HepG2 (cell line): ENCODE measurements at regions not wholly inside any gene's neighbourhood (a gene's known extent, or its start where the extent isn't known, plus 50 kb on each side); places are given as distances from the start of the nearest gene placed in this dataset.
"Not testable (repeated sequence)": the region's sequence is repeated elsewhere in the genome, so short reads cannot be mapped to it uniquely, and the experiment has no call there.

Source experiments
- ATAC-seq: fragments of 200-7000 bp; cut with Tn5 transposase; 3 replicates; pipeline ENCODE4 v1.9.1; 2020; ENCODE audit warnings: mild to moderate bottlenecking, moderate library complexity
- BruUV-seq: library from RNA; stranded (reverse); fragments of 400-500 nt; replicated peaks from 2 replicates; lab custom pipeline; 2021; lab: Mats Ljungman, UMichigan
- CTCF ChIA-PET: fragments of 300-600 bp; formaldehyde crosslinking; extraction: SDS; loops from one replicate; lab custom pipeline; 2021; ENCODE audit warnings: low total read pairs, inconsistent platforms, low intra/inter-chr PET ratio; lab: Yijun Ruan, JAX
- POLR2A ChIA-PET: fragments of 350-600 bp; sonication (Branson Sonifier 250); formaldehyde crosslinking; loops from one replicate; lab custom pipeline; 2020; ENCODE audit warnings: antibody characterized with exemption, inconsistent platforms; lab: Yijun Ruan, JAX
- DNase-seq: peaks from one replicate; pipeline ENCODE4 v3.0.0-alpha.2; 2015; ENCODE audit warnings: low spot score
- FAIRE-seq: peaks from 3 replicates; lab custom pipeline; 2011; peaks lifted over from hg19 to GRCh38; lab: Jason Lieb, UNC
- H2AFZ ChIP-seq: one replicate; pipeline ENCODE4 v1.6.1; 2011; ENCODE audit warnings: low read length, inconsistent platforms
- H3K27ac ChIP-seq: fragments of 300-600 bp; 3 replicates; pipeline ENCODE4 v1.8.0; 2011; ENCODE audit warnings: mixed run types, mild to moderate bottlenecking, mixed read lengths, low read length, inconsistent platforms; ENCODE audit not compliant: insufficient read depth; ENCODE audit errors: extremely low read length
- H3K27me3 ChIP-seq, 2 experiments: fragments of 200-600 bp in 1 of 2; 2 replicates in 1 of 2; 3 replicates in 1 of 2; pipeline versions ENCODE4 v1.6.0 to v1.8.0; 2011; ENCODE audit warnings: low read length in 2 of 2, mild to moderate bottlenecking in 2 of 2, moderate library complexity in 2 of 2, inconsistent platforms in 1 of 2; ENCODE audit not compliant: insufficient read depth in 2 of 2, control insufficient read depth in 1 of 2
- H3K36me3 ChIP-seq, 2 experiments: fragments of 200-600 bp in 1 of 2; replicated peaks in 1 of 2; 2 replicates in 1 of 2; 3 replicates in 1 of 2; pipeline versions ENCODE4 v1.5.1 to v1.8.0; 2011; ENCODE audit warnings: low read length in 2 of 2, inconsistent platforms in 1 of 2; ENCODE audit not compliant: insufficient read depth in 2 of 2, control insufficient read depth in 1 of 2
- H3K4me1 ChIP-seq: 2 replicates; pipeline ENCODE4 v1.5.1; 2012; ENCODE audit warnings: low read length, inconsistent platforms; ENCODE audit not compliant: insufficient read depth
- H3K4me2 ChIP-seq: 2 replicates; pipeline ENCODE4 v1.6.0; 2011; ENCODE audit warnings: low read depth, low read length, inconsistent platforms
- H3K4me3 ChIP-seq, 3 experiments: fragments of 200-600 bp in 1 of 3; sonication (generic), shearing (Covaris generic) in 1 of 3; replicated peaks in 1 of 3; 2 replicates each; pipeline ENCODE4 v1.5.1; 2011 to 2016; ENCODE audit warnings: low read length in 3 of 3, inconsistent platforms in 2 of 3, low read depth in 2 of 3, mild to moderate bottlenecking in 2 of 3, control low read depth in 1 of 3, mixed read lengths in 1 of 3; ENCODE audit not compliant: insufficient read depth in 1 of 3
- H3K79me2 ChIP-seq: one replicate; pipeline ENCODE4 v1.6.1; 2011; ENCODE audit warnings: low read length, inconsistent platforms; ENCODE audit not compliant: insufficient read depth
- H3K9ac ChIP-seq: 2 replicates; pipeline ENCODE4 v1.6.0; 2011; ENCODE audit warnings: mild to moderate bottlenecking, low read depth, low read length, inconsistent platforms; ENCODE audit not compliant: insufficient read depth
- H3K9me3 ChIP-seq: 2 replicates; pipeline ENCODE4 v1.5.1; 2012; ENCODE audit warnings: mild to moderate bottlenecking, low read length
- H4K20me1 ChIP-seq: 2 replicates; pipeline ENCODE4 v1.6.0; 2011; ENCODE audit warnings: inconsistent platforms, mild to moderate bottlenecking, low read length, moderate library complexity; ENCODE audit not compliant: insufficient read depth
- ETV5 ChIP-seq: IDR thresholded peaks from 2 replicates; pipeline ENCODE4 v1.6.1; 2018; ENCODE audit warnings: missing biosample characterization, missing genetic modification reagents, inconsistent platforms, borderline replicate concordance
- LCORL ChIP-seq, 2 experiments: fragments of 450-650 bp in 1 of 2; sonication (generic) in 1 of 2; formaldehyde crosslinking in 1 of 2; IDR thresholded peaks; 2 replicates each; pipeline versions ENCODE4 v1.5.0 to v1.6.1; 2017 to 2020; ENCODE audit warnings: antibody characterized with exemption in 1 of 2, missing genetic modification reagents in 1 of 2
- SIX4 ChIP-seq: sonication (generic); formaldehyde crosslinking; IDR thresholded peaks from 2 replicates; pipeline ENCODE4 v1.4.0; 2020; ENCODE audit warnings: missing genetic modification reagents
- ZBTB10 ChIP-seq: sonication (generic); formaldehyde crosslinking; IDR thresholded peaks from 2 replicates; pipeline ENCODE4 v1.4.0; 2020; ENCODE audit warnings: missing genetic modification reagents, borderline replicate concordance
- ZNF431 ChIP-seq: sonication (generic); formaldehyde crosslinking; IDR thresholded peaks from 2 replicates; pipeline ENCODE4 v1.9.0; 2022; ENCODE audit warnings: missing genetic modification reagents, low read depth, mild to moderate bottlenecking, borderline replicate concordance
- ZNF572 ChIP-seq: sonication (generic); formaldehyde crosslinking; IDR thresholded peaks from 2 replicates; pipeline ENCODE4 v1.5.1; 2020; ENCODE audit warnings: mild to moderate bottlenecking, missing genetic modification reagents
- ZNF746 ChIP-seq: sonication (generic); formaldehyde crosslinking; IDR thresholded peaks from 2 replicates; pipeline ENCODE4 v1.8.0; 2022; ENCODE audit warnings: mild to moderate bottlenecking, missing genetic modification reagents
- WGBS: methylation state at CpG from one replicate; pipeline ENCODE4 v1.1.6; 2017; ENCODE audit warnings: low lambda C conversion rate; 5-methylcytosine and 5-hydroxymethylcytosine counted together
- in situ Hi-C: cut with HindIII; loops from 2 replicates; pipeline ENCODE4 v1.10.0; 2017; ENCODE audit warnings: low pct_unique_long_range_greater_than_20kb; ENCODE audit not compliant: extremely low pct_ligation_motif_present
- intact Hi-C: fragments of 100-400 bp; cut with micrococcal nuclease; formaldehyde crosslinking; loops from one replicate; pipeline ENCODE4 v1.10.0; 2022; ENCODE audit not compliant: unreplicated experiment
- TF ChIP-seq, protein P1 (sequence below): sonication (generic); formaldehyde crosslinking; IDR thresholded peaks from 2 replicates; pipeline ENCODE4 v1.5.1; 2020; ENCODE audit warnings: mild to moderate bottlenecking, missing genetic modification reagents, moderate library complexity

DNA sequence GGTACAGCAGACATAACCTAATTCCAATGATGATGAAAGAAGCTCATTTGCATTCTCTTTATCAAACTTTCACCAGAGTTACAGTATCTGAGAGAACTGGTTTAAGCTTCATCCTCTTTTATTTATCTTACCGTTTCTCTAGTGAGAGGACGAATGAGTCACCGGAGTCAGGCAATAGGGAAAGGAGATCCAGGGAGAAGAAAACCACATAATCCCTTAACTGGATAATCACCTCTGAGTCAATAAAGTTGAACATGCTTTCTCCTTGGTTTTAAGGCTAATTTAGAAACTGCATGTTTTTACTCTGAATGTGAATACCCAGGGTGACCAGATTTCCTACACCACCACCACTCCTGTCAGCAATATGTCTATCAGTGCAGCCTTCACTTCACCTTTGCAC, 313.7 kb upstream of the TBX18 start:
- Histone ChIP-seq H3K4me2 (no peak overlapping the region), H3K9ac (no peak overlapping the region), H3K4me3 (no peak overlapping the region), H3K27ac (no peak overlapping the region), H2AFZ (no peak overlapping the region), H3K4me1 (no peaks in the 10 kb centered on the region), H4K20me1 (no peaks in the 10 kb centered on the region), H3K27me3 (no peaks in the 10 kb centered on the region), H3K36me3 (no peaks in the 10 kb centered on the region), H3K9me3 (no peaks in the 10 kb centered on the region), H3K79me2 (no peaks in the 10 kb centered on the region)
- in situ Hi-C loops: no loop called here
- DNase-seq: peak; percentile 5
- CTCF ChIA-PET: no interaction called here
- 0% methylated on average over 3 of the region's 3 CpGs for WGBS
- ATAC-seq: no peak
- intact Hi-C loops: no loop called here
- no TSS peak for BruUV-seq
- TF ChIP-seq ZNF572 (CRISPR knock-in tag): no peak
- no peak for TF ChIP-seq ZNF431 (CRISPR knock-in tag)
- no peak for TF ChIP-seq LCORL (IDR thresholded peaks at IDR 0.05)
- no peak for TF ChIP-seq LCORL (CRISPR knock-in tag; IDR thresholded peaks at IDR 0.05)
- no peak for TF ChIP-seq ETV5 (CRISPR knock-in tag)
- POLR2A ChIA-PET: no interaction called here
- no peak for FAIRE-seq

DNA sequence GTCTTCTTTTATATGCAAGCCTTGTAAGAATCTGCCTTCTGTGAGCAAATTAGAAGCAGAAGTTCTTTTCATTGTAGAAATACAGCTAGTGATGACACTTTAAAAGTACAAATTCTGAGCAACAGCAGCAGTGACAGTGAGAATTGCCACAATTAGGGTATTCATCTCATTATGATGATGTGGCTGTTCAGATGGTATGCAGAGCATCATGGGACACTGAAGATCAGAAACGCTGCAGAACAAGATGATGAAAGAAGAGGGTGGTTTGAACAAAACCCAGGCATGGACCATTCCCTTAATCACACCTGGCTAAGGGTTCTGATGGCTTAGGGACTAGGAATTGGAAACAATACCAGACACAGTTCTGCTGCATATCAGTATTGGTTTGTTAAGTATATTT, 312.7 kb upstream of the TBX18 start:
- H3K4me2 ChIP-seq: no peak overlapping the region
- DNase-seq: no peak
- TF ChIP-seq ZNF746 (CRISPR knock-in tag): no peak
- no peak for TF ChIP-seq ZBTB10
- TF ChIP-seq SIX4 (CRISPR knock-in tag): no peak
- TF ChIP-seq, protein P1, sequence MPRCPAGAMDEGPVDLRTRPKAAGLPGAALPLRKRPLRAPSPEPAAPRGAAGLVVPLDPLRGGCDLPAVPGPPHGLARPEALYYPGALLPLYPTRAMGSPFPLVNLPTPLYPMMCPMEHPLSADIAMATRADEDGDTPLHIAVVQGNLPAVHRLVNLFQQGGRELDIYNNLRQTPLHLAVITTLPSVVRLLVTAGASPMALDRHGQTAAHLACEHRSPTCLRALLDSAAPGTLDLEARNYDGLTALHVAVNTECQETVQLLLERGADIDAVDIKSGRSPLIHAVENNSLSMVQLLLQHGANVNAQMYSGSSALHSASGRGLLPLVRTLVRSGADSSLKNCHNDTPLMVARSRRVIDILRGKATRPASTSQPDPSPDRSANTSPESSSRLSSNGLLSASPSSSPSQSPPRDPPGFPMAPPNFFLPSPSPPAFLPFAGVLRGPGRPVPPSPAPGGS (CRISPR knock-in tag): no peak
- TF ChIP-seq, all 625 proteins: peak for 0
- in situ Hi-C loops (no loop called here), intact Hi-C loops (no loop called here)
- no TSS peak for BruUV-seq
- H2AFZ ChIP-seq: no peak overlapping the region
- H3K9ac ChIP-seq: no peak overlapping the region
- ChIA-PET POLR2A (no interaction called here), CTCF (no interaction called here)
- no peaks in the 10 kb centered on the region for H3K27me3 ChIP-seq
- no peaks in the 10 kb centered on the region for H3K4me1 ChIP-seq
- WGBS: 0% methylated on average over 1 of the region's 1 CpG
- FAIRE-seq: no peak
- no peak overlapping the region for H3K27ac ChIP-seq
- no peaks in the 10 kb centered on the region for H3K9me3 ChIP-seq
- no peak overlapping the region for H3K4me3 ChIP-seq
- H4K20me1 ChIP-seq: no peaks in the 10 kb centered on the region
- no peaks in the 10 kb centered on the region for H3K36me3 ChIP-seq
- H3K79me2 ChIP-seq: no peaks in the 10 kb centered on the region
- no peak for ATAC-seq

- H3K9me3 ChIP-seq, H3K4me3 ChIP-seq, H3K9ac ChIP-seq, H3K4me1 ChIP-seq, intact Hi-C loops, H3K27me3 ChIP-seq, BruUV-seq, H3K36me3 ChIP-seq, H2AFZ ChIP-seq, in situ Hi-C loops, H3K27ac ChIP-seq, CTCF ChIA-PET, DNase-seq, FAIRE-seq, H3K79me2 ChIP-seq, H3K4me2 ChIP-seq, POLR2A ChIA-PET, H4K20me1 ChIP-seq, ATAC-seq: not testable (repeated sequence)
- 59% methylated on average over 6 of the region's 6 CpGs for WGBS
These were observed 307.4 kb upstream of the TBX18 start for GRCh38 chr6:85071845-85072244.
